HFFc6 (cell line): ENCODE measurements at regions not wholly inside any gene's neighbourhood (a gene's known extent, or its start where the extent isn't known, plus 50 kb on each side); places are given as distances from the start of the nearest gene placed in this dataset.

Experiments
- DNase-seq: peaks from one replicate; pipeline ENCODE4 v3.0.0-alpha.2; 2018
- H3K27ac Mint-ChIP-seq: 2 replicates; pipeline ENCODE4 v1.8.0; 2020; ENCODE audit warnings: mild to moderate bottlenecking, mixed read lengths
- H3K27me3 Mint-ChIP-seq: 2 replicates; pipeline ENCODE4 v1.8.0; 2021; ENCODE audit warnings: mild to moderate bottlenecking, moderate library complexity, mixed read lengths; ENCODE audit not compliant: insufficient read depth
- H3K36me3 Mint-ChIP-seq: 2 replicates; pipeline ENCODE4 v1.8.0; 2021; ENCODE audit warnings: low read depth, mixed read lengths
- H3K4me1 Mint-ChIP-seq: 2 replicates; pipeline ENCODE4 v1.8.0; 2020; ENCODE audit warnings: low read depth, mixed read lengths
- H3K4me3 Mint-ChIP-seq: 2 replicates; pipeline ENCODE4 v1.8.0; 2020; ENCODE audit warnings: mild to moderate bottlenecking, moderate library complexity, mixed read lengths
- H3K9me3 Mint-ChIP-seq: 2 replicates; pipeline ENCODE4 v1.8.0; 2020; ENCODE audit warnings: mild to moderate bottlenecking, mixed read lengths
- TF ChIP-seq, protein P1 (sequence below): fragments of 200-600 bp; sonication (generic); IDR thresholded peaks from 2 replicates; pipeline ENCODE4 v1.5.0; 2021; ENCODE audit warnings: antibody characterized with exemption, mild to moderate bottlenecking

DNA sequence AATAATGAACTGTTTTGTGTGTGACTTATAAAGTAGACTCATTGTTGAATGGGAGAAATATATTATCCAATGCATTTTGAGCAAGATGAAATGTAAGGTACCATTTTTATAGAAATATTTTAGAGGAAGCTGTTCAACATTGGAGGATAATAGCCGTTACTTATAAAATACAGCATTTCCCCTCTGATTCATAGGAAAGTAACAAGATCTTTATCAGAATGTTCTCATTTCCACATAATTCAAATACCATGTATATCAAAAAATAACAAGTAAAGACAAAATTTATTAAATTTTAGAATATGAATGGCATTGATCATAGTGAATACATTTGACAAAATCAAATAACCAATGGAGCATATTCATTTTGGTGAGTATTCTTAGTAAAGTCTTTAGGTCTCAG lies 346.7 kb upstream of the PTGER4 start:
- H3K4me3 Mint-ChIP-seq = peak overlapping the region; percentile 20; the same call in 1 of the 2 replicates
- H3K9me3 Mint-ChIP-seq = no peaks in the 10 kb centered on the region
- peaks cover 3% of the 10 kb centered on the region; the same call in 1 of the 2 replicates for H3K27me3 Mint-ChIP-seq
- peaks cover 8% of the 10 kb centered on the region; the same call in 1 of the 2 replicates for H3K36me3 Mint-ChIP-seq
- TF ChIP-seq, protein P1, sequence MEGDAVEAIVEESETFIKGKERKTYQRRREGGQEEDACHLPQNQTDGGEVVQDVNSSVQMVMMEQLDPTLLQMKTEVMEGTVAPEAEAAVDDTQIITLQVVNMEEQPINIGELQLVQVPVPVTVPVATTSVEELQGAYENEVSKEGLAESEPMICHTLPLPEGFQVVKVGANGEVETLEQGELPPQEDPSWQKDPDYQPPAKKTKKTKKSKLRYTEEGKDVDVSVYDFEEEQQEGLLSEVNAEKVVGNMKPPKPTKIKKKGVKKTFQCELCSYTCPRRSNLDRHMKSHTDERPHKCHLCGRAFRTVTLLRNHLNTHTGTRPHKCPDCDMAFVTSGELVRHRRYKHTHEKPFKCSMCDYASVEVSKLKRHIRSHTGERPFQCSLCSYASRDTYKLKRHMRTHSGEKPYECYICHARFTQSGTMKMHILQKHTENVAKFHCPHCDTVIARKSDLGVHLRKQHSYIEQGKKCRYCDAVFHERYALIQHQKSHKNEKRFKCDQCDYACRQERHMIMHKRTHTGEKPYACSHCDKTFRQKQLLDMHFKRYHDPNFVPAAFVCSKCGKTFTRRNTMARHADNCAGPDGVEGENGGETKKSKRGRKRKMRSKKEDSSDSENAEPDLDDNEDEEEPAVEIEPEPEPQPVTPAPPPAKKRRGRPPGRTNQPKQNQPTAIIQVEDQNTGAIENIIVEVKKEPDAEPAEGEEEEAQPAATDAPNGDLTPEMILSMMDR = no peak
- H3K4me1 Mint-ChIP-seq = peaks cover 46% of the 10 kb centered on the region
- peak overlapping the region; percentile 65 for H3K27ac Mint-ChIP-seq
- no peak for DNase-seq

DNA sequence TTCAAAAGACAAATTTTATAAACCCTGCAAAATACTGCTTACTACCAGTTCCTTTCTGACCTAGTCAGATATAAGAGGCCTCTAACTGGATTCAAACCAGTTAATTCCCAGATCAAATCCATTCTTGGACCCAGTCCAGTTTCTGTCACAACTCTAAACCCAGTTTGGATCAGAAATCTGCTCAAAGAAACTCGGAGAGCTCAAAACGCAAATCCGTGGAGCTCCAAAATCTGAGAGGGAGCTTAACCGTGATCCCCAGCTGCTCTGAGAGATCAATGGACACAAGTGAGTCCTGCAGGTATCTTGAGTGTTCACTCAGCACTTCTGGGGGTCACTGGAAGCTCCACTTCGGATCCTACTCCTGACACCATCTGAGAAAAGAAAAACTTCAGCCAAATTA lies 348.1 kb upstream of the PTGER4 start:
- no peak for DNase-seq
- Mint-ChIP-seq H3K9me3 (no peaks in the 10 kb centered on the region), H3K4me1 (peaks cover 53% of the 10 kb centered on the region), H3K27me3 (peaks cover 2% of the 10 kb centered on the region; the same call in 1 of the 2 replicates), H3K36me3 (no peaks in the 10 kb centered on the region), H3K27ac (no peak overlapping the region), H3K4me3 (no peak overlapping the region)
- TF ChIP-seq, protein P1 = no peak

DNA sequence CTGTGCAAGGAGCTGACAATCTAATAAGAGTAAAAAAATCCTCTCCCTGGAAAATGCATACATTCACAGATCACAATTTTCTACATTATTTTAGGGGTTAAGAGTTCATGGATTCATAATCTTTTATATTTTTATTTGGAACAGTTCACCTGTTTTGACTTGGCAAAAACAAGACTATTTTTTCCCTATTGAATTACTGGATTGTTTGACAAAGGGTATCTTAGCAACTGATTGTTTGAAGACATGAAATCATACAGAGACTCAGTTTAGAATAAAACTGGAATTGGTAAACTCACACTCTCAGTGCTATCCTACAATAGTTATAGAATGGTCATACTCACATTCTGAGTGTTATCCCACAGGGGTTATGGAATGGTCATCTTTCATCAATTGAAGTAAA lies 358.2 kb upstream of the PTGER4 start:
- H3K27me3 Mint-ChIP-seq = peaks cover 3% of the 10 kb centered on the region; the same call in 1 of the 2 replicates
- H3K4me1 Mint-ChIP-seq = peaks cover 7% of the 10 kb centered on the region; the same call in 1 of the 2 replicates
- H3K27ac Mint-ChIP-seq = no peak overlapping the region
- H3K36me3 Mint-ChIP-seq = no peaks in the 10 kb centered on the region; the same call in 1 of the 2 replicates
- no peak overlapping the region for H3K4me3 Mint-ChIP-seq
- DNase-seq = no peak
- no peaks in the 10 kb centered on the region for H3K9me3 Mint-ChIP-seq
- TF ChIP-seq, protein P1 = no peak

DNA sequence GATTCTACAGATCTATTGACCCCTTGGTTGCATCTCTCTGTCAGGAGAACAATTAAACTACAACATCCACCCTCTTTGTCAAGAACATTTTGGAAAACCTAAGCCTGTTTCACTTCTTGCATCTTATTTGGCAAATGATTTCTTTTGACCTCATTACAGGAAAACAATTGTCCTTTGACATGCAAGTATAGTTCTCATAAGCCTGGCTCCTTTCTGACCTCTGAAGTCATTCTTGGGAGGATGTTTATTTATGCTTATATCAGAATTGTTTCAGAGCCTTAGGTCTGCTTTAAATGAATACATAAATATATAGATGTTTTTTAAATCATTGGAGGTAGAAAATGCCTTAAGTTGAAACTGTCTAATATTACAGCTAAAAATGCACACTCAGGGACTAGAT lies 361.3 kb upstream of the PTGER4 start:
- DNase-seq = no peak
- Mint-ChIP-seq H3K36me3 (no peaks in the 10 kb centered on the region), H3K9me3 (no peaks in the 10 kb centered on the region), H3K4me3 (no peak overlapping the region), H3K4me1 (no peaks in the 10 kb centered on the region), H3K27ac (no peak overlapping the region), H3K27me3 (peaks cover 3% of the 10 kb centered on the region; the same call in 1 of the 2 replicates)
- TF ChIP-seq, protein P1 = no peak

DNA sequence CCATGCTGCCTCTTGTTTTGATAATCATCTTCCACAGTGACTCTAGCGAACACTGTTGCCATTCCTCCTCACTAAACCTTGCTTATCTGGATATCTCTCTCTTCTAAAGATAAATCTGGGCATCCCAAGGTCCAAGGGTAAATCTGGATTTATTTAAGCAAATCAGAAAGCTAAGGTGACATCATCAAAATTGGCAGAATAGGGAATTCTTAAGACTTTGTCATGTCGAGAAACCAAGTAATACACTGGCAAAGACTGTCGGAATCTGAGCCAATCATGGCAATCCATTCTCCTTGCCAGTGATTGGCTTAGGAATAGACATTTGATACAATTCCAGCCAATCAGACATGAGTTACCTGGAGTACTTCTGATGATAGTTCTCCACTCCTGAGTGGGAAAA lies 362.7 kb upstream of the PTGER4 start:
- Mint-ChIP-seq H3K27me3 (no peaks in the 10 kb centered on the region; the same call in 1 of the 2 replicates), H3K4me3 (no peak overlapping the region), H3K27ac (no peak overlapping the region), H3K36me3 (no peaks in the 10 kb centered on the region), H3K4me1 (no peaks in the 10 kb centered on the region), H3K9me3 (no peaks in the 10 kb centered on the region)
- no peak for DNase-seq
- TF ChIP-seq, protein P1 = no peak

DNA sequence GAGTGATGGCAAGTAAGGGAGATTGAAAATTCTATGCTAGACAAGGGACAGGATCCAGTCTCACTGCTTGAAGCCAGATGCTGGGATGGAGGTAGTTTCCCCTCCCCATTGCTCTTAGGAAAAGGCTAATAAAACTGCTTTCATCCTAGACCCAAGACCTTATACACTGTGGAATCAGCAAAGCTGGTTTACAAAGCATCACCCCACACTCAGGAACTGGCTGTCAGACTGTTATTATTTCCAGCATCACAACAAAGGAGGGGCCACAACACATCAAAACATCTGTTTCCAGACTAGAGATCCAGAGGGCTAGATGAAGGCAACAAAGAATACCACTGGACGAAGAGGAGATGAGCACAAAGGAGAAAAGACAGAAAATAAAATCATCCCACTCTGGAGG lies 364.6 kb upstream of the PTGER4 start:
- Mint-ChIP-seq H3K27me3 (no peaks in the 10 kb centered on the region; the same call in 1 of the 2 replicates), H3K4me3 (no peak overlapping the region), H3K4me1 (no peaks in the 10 kb centered on the region), H3K36me3 (no peaks in the 10 kb centered on the region), H3K27ac (no peak overlapping the region), H3K9me3 (no peaks in the 10 kb centered on the region)
- TF ChIP-seq, protein P1 = no peak
- DNase-seq = no peak
